NB4 (cell line): ENCODE measurements at regions not wholly inside any gene's neighbourhood (a gene's known extent, or its start where the extent isn't known, plus 50 kb on each side); places are given as distances from the start of the nearest gene placed in this dataset.

Source experiments
- DNase-seq: peaks from one replicate; pipeline ENCODE4 v3.0.0; 2010; ENCODE audit warnings: low read depth
- H3K4me3 ChIP-seq: one replicate; pipeline ENCODE4 v1.5.1; 2011; ENCODE audit warnings: mild to moderate bottlenecking, low read depth, low read length, moderate library complexity
- MYC ChIP-seq: IDR thresholded peaks from 2 replicates; pipeline ENCODE4 v1.6.1; 2011; ENCODE audit warnings: low read depth, low read length
- POLR2A ChIP-seq: IDR thresholded peaks from 2 replicates; pipeline ENCODE4 v1.6.1; 2011; ENCODE audit warnings: mild to moderate bottlenecking; ENCODE audit not compliant: insufficient read length; ENCODE audit errors: extremely low read depth
- TF ChIP-seq, protein P1 (sequence below): IDR thresholded peaks from 2 replicates; pipeline ENCODE4 v1.6.1; 2011; ENCODE audit warnings: low read depth, low read length
- TF ChIP-seq, protein P2 (sequence below): IDR thresholded peaks from one replicate; pipeline ENCODE4 v1.5.1; 2012; ENCODE audit warnings: low read depth, low read length

DNA sequence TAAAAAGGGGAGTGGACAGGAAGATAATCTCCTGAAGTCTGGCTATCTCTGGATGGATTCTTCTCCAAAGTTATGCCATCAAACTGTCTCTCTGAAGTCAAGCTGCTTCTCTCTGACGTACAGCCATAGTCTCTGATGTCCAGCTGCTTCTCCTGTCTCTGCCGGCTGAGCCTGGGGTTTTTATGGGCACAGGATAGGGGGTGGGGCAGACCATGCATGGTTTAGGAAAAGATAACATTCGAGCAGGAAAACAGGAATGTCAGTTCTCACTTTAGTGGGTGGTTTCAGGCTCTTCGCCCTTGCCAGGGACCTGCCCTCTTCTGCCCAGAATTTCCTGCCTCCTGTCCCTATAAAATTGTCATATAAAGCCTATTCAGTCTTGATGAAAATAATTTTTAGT lies 110.9 kb upstream of the ROBO1 start:
- TF ChIP-seq, protein P1, sequence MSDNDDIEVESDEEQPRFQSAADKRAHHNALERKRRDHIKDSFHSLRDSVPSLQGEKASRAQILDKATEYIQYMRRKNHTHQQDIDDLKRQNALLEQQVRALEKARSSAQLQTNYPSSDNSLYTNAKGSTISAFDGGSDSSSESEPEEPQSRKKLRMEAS = no peak
- no peak for TF ChIP-seq POLR2A
- no peak overlapping the region for H3K4me3 ChIP-seq
- no peak for DNase-seq

DNA sequence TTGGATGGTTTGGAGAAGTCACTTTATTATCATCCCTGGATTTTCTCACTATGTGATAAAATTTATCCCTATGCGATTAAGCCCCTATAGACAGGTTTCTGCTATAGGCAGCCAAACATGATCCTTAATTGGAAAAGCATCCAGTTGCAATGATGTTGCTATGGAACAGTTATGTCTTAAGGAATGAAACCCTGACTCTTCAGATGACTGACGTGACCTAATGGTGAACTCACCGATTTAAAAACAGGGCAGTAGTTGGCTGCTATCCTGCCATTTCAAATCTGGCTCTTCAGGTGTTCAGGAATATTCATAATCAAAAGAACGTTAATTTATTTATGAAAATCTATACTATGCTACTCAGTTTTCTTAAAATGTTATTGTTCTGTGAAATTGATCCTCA lies 106.8 kb upstream of the ROBO1 start:
- no peak for DNase-seq
- TF ChIP-seq, protein P2, sequence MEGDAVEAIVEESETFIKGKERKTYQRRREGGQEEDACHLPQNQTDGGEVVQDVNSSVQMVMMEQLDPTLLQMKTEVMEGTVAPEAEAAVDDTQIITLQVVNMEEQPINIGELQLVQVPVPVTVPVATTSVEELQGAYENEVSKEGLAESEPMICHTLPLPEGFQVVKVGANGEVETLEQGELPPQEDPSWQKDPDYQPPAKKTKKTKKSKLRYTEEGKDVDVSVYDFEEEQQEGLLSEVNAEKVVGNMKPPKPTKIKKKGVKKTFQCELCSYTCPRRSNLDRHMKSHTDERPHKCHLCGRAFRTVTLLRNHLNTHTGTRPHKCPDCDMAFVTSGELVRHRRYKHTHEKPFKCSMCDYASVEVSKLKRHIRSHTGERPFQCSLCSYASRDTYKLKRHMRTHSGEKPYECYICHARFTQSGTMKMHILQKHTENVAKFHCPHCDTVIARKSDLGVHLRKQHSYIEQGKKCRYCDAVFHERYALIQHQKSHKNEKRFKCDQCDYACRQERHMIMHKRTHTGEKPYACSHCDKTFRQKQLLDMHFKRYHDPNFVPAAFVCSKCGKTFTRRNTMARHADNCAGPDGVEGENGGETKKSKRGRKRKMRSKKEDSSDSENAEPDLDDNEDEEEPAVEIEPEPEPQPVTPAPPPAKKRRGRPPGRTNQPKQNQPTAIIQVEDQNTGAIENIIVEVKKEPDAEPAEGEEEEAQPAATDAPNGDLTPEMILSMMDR = no peak
- no peak for TF ChIP-seq MYC
- no peak for TF ChIP-seq POLR2A
- TF ChIP-seq, protein P1 = no peak
- no peak overlapping the region for H3K4me3 ChIP-seq

DNA sequence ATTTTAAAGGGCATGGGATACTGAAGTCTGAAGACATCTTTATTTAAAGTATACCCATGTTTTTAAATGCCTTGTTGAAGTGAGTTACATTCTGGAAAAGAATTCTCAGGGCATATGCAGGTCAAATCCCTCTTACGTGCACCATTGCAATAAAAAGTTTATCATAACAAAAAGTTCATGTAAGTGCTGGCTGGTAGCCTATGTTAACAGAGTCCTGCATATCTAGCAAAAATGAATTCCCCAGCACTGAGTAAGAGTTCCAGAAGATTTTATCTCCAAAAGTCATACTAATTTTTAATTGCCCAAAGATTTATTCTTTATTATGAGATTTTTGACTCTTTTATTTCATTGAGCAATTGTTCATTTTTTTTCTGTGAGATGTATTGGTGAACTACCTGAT lies 104.7 kb upstream of the ROBO1 start:
- DNase-seq = no peak

DNA sequence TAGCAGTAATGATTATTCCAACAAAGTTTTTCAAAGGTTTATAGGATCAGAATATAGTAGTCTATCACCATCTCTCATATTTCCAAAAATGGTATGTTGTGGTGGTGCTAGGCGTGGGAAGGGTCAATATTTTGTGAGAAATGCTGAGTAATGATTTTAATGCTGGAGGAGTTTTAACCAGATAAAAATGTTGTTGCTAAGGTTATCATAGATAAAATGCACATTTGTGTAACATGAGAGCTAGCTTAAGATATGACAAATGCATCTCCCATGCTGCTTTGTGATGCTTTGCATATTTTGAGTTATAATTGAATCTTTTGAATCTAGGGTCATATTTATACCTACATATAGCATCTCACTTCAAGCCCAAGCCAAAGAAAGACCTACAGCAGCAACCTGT lies 103.9 kb upstream of the ROBO1 start:
- no peak for TF ChIP-seq POLR2A
- DNase-seq = no peak
- H3K4me3 ChIP-seq = no peak overlapping the region

More for the DNA sequence above, 104.7 kb upstream of the ROBO1 start:
- TF ChIP-seq, protein P1 = no peak
- TF ChIP-seq, protein P2 = no peak
- TF ChIP-seq MYC = no peak
- TF ChIP-seq POLR2A = no peak
- H3K4me3 ChIP-seq = no peak overlapping the region

DNA sequence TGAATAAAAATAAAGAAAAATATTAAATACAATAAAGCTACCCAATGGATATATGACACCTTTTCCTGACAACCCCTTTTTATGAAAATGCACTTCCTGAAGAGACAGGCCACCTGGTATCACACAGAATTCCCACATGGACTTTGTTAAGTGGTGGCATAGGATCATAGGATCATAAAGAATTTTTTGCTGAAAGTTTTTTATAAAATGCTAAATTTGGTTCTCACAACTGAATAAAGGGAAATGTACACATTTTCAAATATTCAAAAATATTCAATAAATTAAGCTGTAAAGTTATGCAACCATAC lies 102.5 kb upstream of the ROBO1 start:
- no peak for TF ChIP-seq MYC
- TF ChIP-seq, protein P2 = no peak
- no peak for DNase-seq

DNA sequence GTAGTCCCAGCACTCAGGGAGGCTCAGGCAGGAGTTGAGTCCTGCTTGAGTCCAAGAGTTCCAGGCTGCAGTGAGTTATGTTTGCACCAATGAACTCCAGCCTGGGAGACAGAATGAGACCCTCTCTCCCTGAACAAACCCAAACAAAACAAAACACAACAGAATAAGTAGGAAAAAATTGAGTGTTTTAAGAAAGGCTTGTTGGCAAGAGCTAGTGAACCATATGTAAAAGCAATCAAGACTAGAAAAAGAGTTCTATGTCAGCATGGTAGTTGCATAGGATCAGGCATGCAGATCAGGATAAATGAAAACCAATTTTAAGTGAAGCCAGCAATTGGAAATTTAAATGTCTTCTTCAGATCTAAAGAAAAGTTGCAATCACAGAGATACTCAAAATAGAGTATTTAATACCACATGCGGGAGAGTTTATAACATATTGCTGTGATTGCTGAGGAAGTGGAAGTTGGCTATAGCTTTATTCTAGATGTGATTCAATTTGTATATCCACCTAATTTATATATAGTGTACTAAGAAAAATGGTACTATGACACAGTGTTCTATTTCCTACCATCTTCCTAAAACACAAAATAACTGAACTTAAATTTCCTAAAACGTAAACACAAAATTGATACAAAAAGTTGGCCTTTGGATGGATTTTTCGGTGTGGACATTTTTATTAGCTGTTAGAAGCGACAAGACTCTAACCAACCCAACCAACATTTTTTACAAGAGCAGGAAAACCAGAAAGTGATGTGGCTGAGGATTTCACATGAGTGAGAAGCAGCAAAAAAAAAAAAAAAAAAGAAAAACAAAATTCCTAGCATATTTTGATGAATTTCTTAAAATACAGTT lies 101.9 kb upstream of the ROBO1 start:
- DNase-seq = no peak
- no peak overlapping the region for H3K4me3 ChIP-seq
- TF ChIP-seq, protein P2 = no peak

More for the DNA sequence above, 102.5 kb upstream of the ROBO1 start:
- no peak overlapping the region for H3K4me3 ChIP-seq

DNA sequence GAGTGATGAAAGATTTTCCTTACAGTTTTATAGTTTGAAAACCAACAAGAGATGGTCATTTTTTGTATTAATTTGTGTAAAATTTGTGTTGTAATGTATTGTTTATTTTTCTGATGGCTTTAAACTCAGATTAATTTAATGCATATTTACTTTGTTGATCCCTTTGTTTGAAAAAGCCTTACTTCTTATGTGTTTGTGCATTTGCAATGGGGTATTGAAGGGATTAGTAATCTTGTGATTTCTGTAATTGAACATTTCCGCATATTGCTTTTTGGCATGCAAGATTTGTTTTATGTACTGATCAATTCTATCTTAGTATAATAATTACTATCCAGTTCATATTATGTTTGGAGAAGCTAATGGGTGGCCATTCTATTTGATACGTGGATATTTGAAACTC lies 98.4 kb upstream of the ROBO1 start:
- DNase-seq = no peak
- H3K4me3 ChIP-seq = no peak overlapping the region

More for the DNA sequence above, 98.4 kb upstream of the ROBO1 start:
- TF ChIP-seq, protein P1 = no peak
- TF ChIP-seq, protein P2 = no peak
- no peak for TF ChIP-seq MYC
- no peak for TF ChIP-seq POLR2A
